Vagina (tissue), 2 donors: ENCODE measurements at regions not wholly inside any gene's neighbourhood (a gene's known extent, or its start where the extent isn't known, plus 50 kb on each side); places are given as distances from the start of the nearest gene placed in this dataset.

Source experiments
- CTCF ChIP-seq, 3 experiments: fragments of 450-650 bp in 2 of 3; fragments of 200-600 bp in 1 of 3; sonication (generic) in 1 of 3; IDR thresholded peaks; one replicate each; pipeline ENCODE4 v1.5.1; 2017 to 2019; ENCODE audit warnings: antibody characterized with exemption in 3 of 3, mild to moderate bottlenecking in 2 of 3, moderate library complexity in 2 of 3
- POLR2A ChIP-seq, 2 donors: fragments of 450-650 bp; IDR thresholded peaks; one replicate each; pipeline ENCODE4 v1.6.1; 2017; ENCODE audit warnings: antibody characterized with exemption in 2 of 2, mild to moderate bottlenecking in 2 of 2, moderate library complexity in 2 of 2
- POLR2AphosphoS5 ChIP-seq, 2 donors: sonication (generic); formaldehyde crosslinking; IDR thresholded peaks; one replicate each; pipeline ENCODE4 v1.9.0; 2017; ENCODE audit warnings: antibody characterized with exemption in 2 of 2, mild to moderate bottlenecking in 2 of 2, low read depth in 1 of 2; ENCODE audit not compliant: insufficient read depth in 1 of 2

- TF ChIP-seq CTCF (IDR thresholded peaks at IDR 0.05) (no peak), POLR2AphosphoS5 (IDR thresholded peaks at IDR 0.05; ENCODE audit: insufficient read depth in 1 of 2, low read depth in 1 of 2) (no peak), POLR2A (IDR thresholded peaks at IDR 0.05) (no peak)
Measured at GRCh38 chr2:216770717-216771116, 75.4 kb upstream of the IGFBP5 start.
